A549 (cell line): ENCODE measurements at regions not wholly inside any gene's neighbourhood (a gene's known extent, or its start where the extent isn't known, plus 50 kb on each side); places are given as distances from the start of the nearest gene placed in this dataset.

Experiments
- ATAC-seq, 2 experiments: fragments of 200-7000 bp in 1 of 2; fragments of >200 bp in 1 of 2; cut with Nextera tagmentation in 1 of 2; cut with Tn5 transposase in 1 of 2; 3 replicates each; pipeline versions ENCODE4 v1.8.0 to v1.9.1; 2018 to 2020; ENCODE audit warnings: mild to moderate bottlenecking in 1 of 2, moderate library complexity in 1 of 2
- CTCF ChIA-PET: fragments of 300-600 bp; sonication (Branson Sonifier 250); formaldehyde crosslinking; extraction: SDS; loops from one replicate; lab custom pipeline; 2021; ENCODE audit warnings: antibody characterized with exemption, inconsistent platforms; lab: Yijun Ruan, JAX
- POLR2A ChIA-PET: fragments of 350-600 bp; formaldehyde crosslinking; extraction: SDS; loops from one replicate; lab custom pipeline; 2021; ENCODE audit warnings: antibody characterized with exemption, inconsistent platforms; lab: Yijun Ruan, JAX
- DNase-seq, 2 experiments: peaks; one replicate each; pipeline versions ENCODE4 v3.0.0 to v3.0.0-alpha.2; 2011 to 2016; ENCODE audit warnings: low read depth in 1 of 2, low spot score in 1 of 2
- FAIRE-seq: peaks from 2 replicates; lab custom pipeline; 2011; peaks lifted over from hg19 to GRCh38; lab: Jason Lieb, UNC
- H3K27ac ChIP-seq, 2 experiments: fragments of >200 bp; sonication (Bioruptor Twin); formaldehyde crosslinking; 3 replicates each; pipeline ENCODE4 v1.5.1; 2016 to 2017
- H3K4me1 ChIP-seq: fragments of >200 bp; sonication (Bioruptor Twin); formaldehyde crosslinking; 3 replicates; pipeline ENCODE4 v1.6.1; 2016
- H3K4me2 ChIP-seq: fragments of >200 bp; sonication (Bioruptor Twin); formaldehyde crosslinking; 3 replicates; pipeline ENCODE4 v1.6.1; 2016
- H3K4me3 ChIP-seq: fragments of >200 bp; sonication (Bioruptor Twin); formaldehyde crosslinking; 3 replicates; pipeline ENCODE4 v1.5.1; 2016
- H3K9me3 ChIP-seq: fragments of >200 bp; sonication (Bioruptor Twin); formaldehyde crosslinking; 3 replicates; pipeline ENCODE4 v1.6.1; 2016
- BCL3 ChIP-seq: fragments of >200 bp; sonication (Bioruptor Twin); formaldehyde crosslinking; IDR thresholded peaks from 3 replicates; pipeline ENCODE4 v1.6.1; 2016
- BHLHE40 ChIP-seq: IDR thresholded peaks from 2 replicates; pipeline ENCODE4 v1.6.1; 2012; ENCODE audit warnings: low read depth, low read length, inconsistent platforms
- EHF ChIP-seq: fragments of 250-450 bp; sonication (Bioruptor Pico); IDR thresholded peaks from 2 replicates; pipeline ENCODE4 v1.5.0; 2020; ENCODE audit warnings: mild to moderate bottlenecking
- FOSB ChIP-seq: fragments of 250-450 bp; sonication (Bioruptor Pico); IDR thresholded peaks from 2 replicates; pipeline ENCODE4 v1.5.0; 2020; ENCODE audit warnings: mild to moderate bottlenecking, moderate library complexity
- HOXB5 ChIP-seq: fragments of 250-450 bp; sonication (Bioruptor Pico); IDR thresholded peaks from 2 replicates; pipeline ENCODE4 v1.5.0; 2020; ENCODE audit warnings: mild to moderate bottlenecking, moderate library complexity
- JUNB ChIP-seq: fragments of >200 bp; sonication (Bioruptor Twin); formaldehyde crosslinking; IDR thresholded peaks from 2 replicates; pipeline ENCODE4 v1.6.1; 2016
- KDM1A ChIP-seq: fragments of 200-600 bp; sonication (generic); IDR thresholded peaks from 2 replicates; pipeline ENCODE4 v1.6.1; 2016; ENCODE audit warnings: low read depth, mild to moderate bottlenecking
- KDM5A ChIP-seq: fragments of 200-600 bp; sonication (generic); IDR thresholded peaks from 2 replicates; pipeline ENCODE4 v1.6.1; 2016; ENCODE audit warnings: antibody characterized with exemption, mild to moderate bottlenecking
- MAFK ChIP-seq: fragments of 450-650 bp; IDR thresholded peaks from 2 replicates; pipeline ENCODE4 v1.6.1; 2014; ENCODE audit not compliant: partially characterized antibody
- MAX ChIP-seq: IDR thresholded peaks from 2 replicates; pipeline ENCODE4 v1.6.1; 2012
- MAZ ChIP-seq: fragments of 150-350 bp; IDR thresholded peaks from 2 replicates; pipeline ENCODE4 v1.6.1; 2014; ENCODE audit warnings: antibody characterized with exemption, low read depth, low read length, borderline replicate concordance
- NPAS2 ChIP-seq: fragments of 250-450 bp; sonication (Bioruptor Pico); IDR thresholded peaks from 2 replicates; pipeline ENCODE4 v1.8.0; 2022; ENCODE audit warnings: mild to moderate bottlenecking, moderate library complexity, borderline replicate concordance
- PHF8 ChIP-seq: fragments of 200-600 bp; sonication (generic); IDR thresholded peaks from 2 replicates; pipeline ENCODE4 v1.6.1; 2016; ENCODE audit warnings: low read depth, mild to moderate bottlenecking, antibody characterized with exemption, moderate library complexity, borderline replicate concordance
- POLR2AphosphoS2 ChIP-seq: conservative IDR thresholded peaks from 2 replicates; pipeline ENCODE4 v1.6.1; 2012; ENCODE audit warnings: low read length, improper control_type of control experiment, inconsistent platforms
- REST ChIP-seq: fragments of 200-600 bp; sonication (generic); IDR thresholded peaks from 2 replicates; pipeline ENCODE4 v1.6.1; 2016; ENCODE audit warnings: antibody characterized with exemption, mild to moderate bottlenecking, moderate library complexity
- RFX5 ChIP-seq: fragments of 450-650 bp; IDR thresholded peaks from 2 replicates; pipeline ENCODE4 v1.7.1; 2014; ENCODE audit warnings: antibody characterized with exemption, mild to moderate bottlenecking, moderate library complexity
- SMC3 ChIP-seq: fragments of >200 bp; sonication (Bioruptor Twin); formaldehyde crosslinking; IDR thresholded peaks from 3 replicates; pipeline ENCODE4 v1.6.1; 2018; ENCODE audit warnings: inconsistent platforms
- ZFP36 ChIP-seq: fragments of 450-650 bp; IDR thresholded peaks from 2 replicates; pipeline ENCODE4 v1.6.1; 2014; ENCODE audit warnings: borderline replicate concordance; ENCODE audit not compliant: partially characterized antibody
- ZNF302 ChIP-seq: fragments of 250-450 bp; sonication (Bioruptor Pico); IDR thresholded peaks from 2 replicates; pipeline ENCODE4 v1.9.0; 2021; ENCODE audit warnings: inconsistent platforms, mild to moderate bottlenecking, moderate library complexity
- ZSCAN20 ChIP-seq: fragments of 250-450 bp; sonication (Bioruptor Pico); IDR thresholded peaks from 2 replicates; pipeline ENCODE4 v1.8.0; 2022; ENCODE audit warnings: mild to moderate bottlenecking, moderate library complexity
- WGBS: methylation state at CpG from one replicate; pipeline ENCODE4 v1.1.6; 2017; ENCODE audit errors: missing lambda C conversion rate; 5-methylcytosine and 5-hydroxymethylcytosine counted together
- TF ChIP-seq, protein P1 (sequence below): fragments of 150-350 bp; IDR thresholded peaks from 2 replicates; pipeline ENCODE4 v1.6.1; 2014; ENCODE audit warnings: low read depth, mild to moderate bottlenecking, low read length

DNA sequence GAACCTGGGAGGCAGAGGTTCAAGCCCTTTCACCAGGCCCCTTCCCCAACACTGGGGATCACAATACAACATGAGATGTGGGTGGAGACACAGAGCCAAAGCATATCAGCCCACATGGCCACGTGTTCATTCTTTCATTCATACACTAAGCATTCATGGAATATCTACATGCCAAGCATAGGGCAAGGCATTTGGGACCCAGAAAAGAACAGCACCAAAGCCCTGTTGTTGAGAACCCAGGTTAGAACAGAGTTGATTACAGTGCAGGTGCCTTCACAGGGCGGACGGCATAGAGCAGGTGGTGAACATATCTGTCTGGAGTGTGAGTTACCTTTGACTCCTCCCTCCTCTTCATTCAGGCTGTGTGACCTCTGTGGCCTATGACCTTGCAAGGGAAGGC, 159.4 kb upstream of the GSC start:
- CTCF ChIA-PET = no interaction called here
- FAIRE-seq = no peak
- no peak overlapping the region for H3K4me2 ChIP-seq
- TF ChIP-seq MAZ (no peak), FOSB (CRISPR knock-in tag) (no peak), REST (no peak), RFX5 (no peak), HOXB5 (CRISPR knock-in tag) (no peak), JUNB (no peak), BHLHE40 (no peak), MAX (no peak), NPAS2 (no peak), SMC3 (no peak), ZFP36 (no peak), ZNF302 (no peak), ZSCAN20 (CRISPR knock-in tag) (no peak), BCL3 (no peak), PHF8 (no peak)
- TF ChIP-seq, protein P1, sequence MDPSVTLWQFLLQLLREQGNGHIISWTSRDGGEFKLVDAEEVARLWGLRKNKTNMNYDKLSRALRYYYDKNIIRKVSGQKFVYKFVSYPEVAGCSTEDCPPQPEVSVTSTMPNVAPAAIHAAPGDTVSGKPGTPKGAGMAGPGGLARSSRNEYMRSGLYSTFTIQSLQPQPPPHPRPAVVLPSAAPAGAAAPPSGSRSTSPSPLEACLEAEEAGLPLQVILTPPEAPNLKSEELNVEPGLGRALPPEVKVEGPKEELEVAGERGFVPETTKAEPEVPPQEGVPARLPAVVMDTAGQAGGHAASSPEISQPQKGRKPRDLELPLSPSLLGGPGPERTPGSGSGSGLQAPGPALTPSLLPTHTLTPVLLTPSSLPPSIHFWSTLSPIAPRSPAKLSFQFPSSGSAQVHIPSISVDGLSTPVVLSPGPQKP = no peak
- TF ChIP-seq, all 56 proteins: peak for 0
- POLR2A ChIA-PET = no interaction called here
- Histone ChIP-seq H3K4me3 (no peak overlapping the region), H3K4me1 (no peaks in the 10 kb centered on the region), H3K9me3 (no peaks in the 10 kb centered on the region), H3K27ac (no peak overlapping the region)
- no peak for DNase-seq
- no peak for ATAC-seq
- 56% methylated on average over 3 of the region's 3 CpGs for WGBS

DNA sequence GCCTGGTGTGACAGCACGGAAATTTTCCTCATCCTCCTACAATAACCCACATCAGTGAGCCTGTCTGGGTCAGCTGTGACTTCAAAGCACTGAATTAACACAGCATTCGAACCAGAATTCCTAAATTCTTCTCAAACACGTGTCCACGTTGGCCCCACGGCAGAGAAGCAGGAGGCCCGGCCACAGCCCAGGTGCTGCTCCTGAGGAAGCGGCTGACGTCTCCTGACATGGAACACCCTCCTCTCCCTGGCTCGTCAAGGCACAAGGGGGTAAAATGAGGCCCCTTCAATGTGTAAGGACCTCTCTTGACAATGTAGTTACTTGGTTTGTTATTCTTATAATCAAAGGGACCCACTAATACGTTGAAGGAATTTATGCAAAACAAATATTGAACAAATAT, 156.3 kb upstream of the GSC start:
- ChIA-PET CTCF (interaction anchor here (0.6 kb wide), 1 partner anchor 501 kb away, joined by 3 read pairs; no protein-coding TSS in a partner anchor), POLR2A (no interaction called here)
- ATAC-seq (no peak), DNase-seq (no peak), FAIRE-seq (no peak)
- no peaks in the 10 kb centered on the region for H3K4me1 ChIP-seq
- H3K27ac ChIP-seq = no peak overlapping the region
- H3K4me3 ChIP-seq = no peak overlapping the region
- no peaks in the 10 kb centered on the region for H3K9me3 ChIP-seq
- H3K4me2 ChIP-seq = no peak overlapping the region
- WGBS = 35% methylated on average over 10 of the region's 10 CpGs
- TF ChIP-seq MAX (no peak), JUNB (no peak), ZSCAN20 (CRISPR knock-in tag) (no peak), POLR2AphosphoS2 (no peak), MAFK (no peak), EHF (CRISPR knock-in tag) (no peak), KDM5A (no peak), KDM1A (no peak), BHLHE40 (no peak)
